Sciatic nerve (tissue), 2 donors: ENCODE measurements at regions not wholly inside any gene's neighbourhood (a gene's known extent, or its start where the extent isn't known, plus 50 kb on each side); places are given as distances from the start of the nearest gene placed in this dataset.

Experiments
- ATAC-seq: fragments of 200-7000 bp; cut with Tn5 transposase; one replicate; pipeline ENCODE4 v1.9.1; 2020; ENCODE audit warnings: mild to moderate bottlenecking, moderate library complexity
- DNase-seq: peaks from one replicate; pipeline ENCODE4 v3.0.0-alpha.2; 2020; ENCODE audit warnings: low spot score
- intact Hi-C: fragments of 100-400 bp; cut with DNase I; formaldehyde crosslinking; loops from one replicate; pipeline ENCODE4 v1.14.2; 2022
- donor health status: DM: no; HTN: no; CAD: no.
- donor health status: DM: no; HTN: no; CAD: no.

- no peak for ATAC-seq
- DNase-seq = no peak
- intact Hi-C loops = no loop called here
Observed at GRCh38 chr3:102063572-102063971, 214.3 kb downstream of the NFKBIZ start.

GRCh38 chr3:102066470-102066869 lies 217.2 kb downstream of the NFKBIZ start:
- DNase-seq (no peak), ATAC-seq (no peak)
- intact Hi-C loops = no loop called here

- no peak for DNase-seq
- intact Hi-C loops = no loop called here
Observed at GRCh38 chr3:102068327-102068726, 219.0 kb downstream of the NFKBIZ start.

GRCh38 chr3:102068736-102069135 lies 219.4 kb downstream of the NFKBIZ start:
- ATAC-seq (no peak), DNase-seq (no peak)
- intact Hi-C loops = no loop called here

More at GRCh38 chr3:102068327-102068726, 219.0 kb downstream of the NFKBIZ start:
- ATAC-seq = no peak

GRCh38 chr3:102069211-102069662 lies 219.9 kb downstream of the NFKBIZ start:
- ATAC-seq = peak; percentile 26
- intact Hi-C loops = no loop called here
- no peak for DNase-seq

- DNase-seq (no peak), ATAC-seq (no peak)
- intact Hi-C loops = no loop called here
Observed at GRCh38 chr3:102074946-102075345, 225.6 kb downstream of the NFKBIZ start.

GRCh38 chr3:102078401-102078800 lies 229.1 kb downstream of the NFKBIZ start:
- ATAC-seq (no peak), DNase-seq (no peak)
- intact Hi-C loops = no loop called here

- intact Hi-C loops = no loop called here
- DNase-seq = no peak
- ATAC-seq = no peak
Observed at GRCh38 chr3:102078854-102079808, 229.8 kb downstream of the NFKBIZ start.

- DNase-seq = no peak
- intact Hi-C loops = no loop called here
- ATAC-seq = no peak
Observed at GRCh38 chr3:102079809-102080197, 230.5 kb downstream of the NFKBIZ start.

- ATAC-seq = no peak
- intact Hi-C loops = no loop called here
- no peak for DNase-seq
Observed at GRCh38 chr3:102081572-102082289, 232.4 kb downstream of the NFKBIZ start.

- intact Hi-C loops = no loop called here
- DNase-seq = no peak
- ATAC-seq = no peak
Observed at GRCh38 chr3:102083473-102083872, 234.2 kb downstream of the NFKBIZ start.

GRCh38 chr3:102084006-102084405 lies 234.7 kb downstream of the NFKBIZ start:
- no peak for DNase-seq
- intact Hi-C loops = no loop called here
- no peak for ATAC-seq

- ATAC-seq (no peak), DNase-seq (no peak)
- intact Hi-C loops = no loop called here
Observed at GRCh38 chr3:102084704-102085103, 235.4 kb downstream of the NFKBIZ start.

GRCh38 chr3:102085431-102086176 lies 236.3 kb downstream of the NFKBIZ start:
- intact Hi-C loops = no loop called here
- ATAC-seq = no peak

GRCh38 chr3:102087236-102087635 lies 237.9 kb downstream of the NFKBIZ start:
- no peak for ATAC-seq
- intact Hi-C loops = no loop called here
- no peak for DNase-seq

More at GRCh38 chr3:102085431-102086176, 236.3 kb downstream of the NFKBIZ start:
- DNase-seq = no peak

- DNase-seq = no peak
- intact Hi-C loops = no loop called here
Observed at GRCh38 chr3:102089239-102089638, 239.9 kb downstream of the NFKBIZ start.

GRCh38 chr3:102089904-102090720 lies 240.8 kb downstream of the NFKBIZ start:
- no peak for ATAC-seq
- intact Hi-C loops = no loop called here
- no peak for DNase-seq

More at GRCh38 chr3:102089239-102089638, 239.9 kb downstream of the NFKBIZ start:
- no peak for ATAC-seq

- intact Hi-C loops = no loop called here
- DNase-seq (no peak), ATAC-seq (no peak)
Observed at GRCh38 chr3:102090721-102091045, 241.4 kb downstream of the NFKBIZ start.

GRCh38 chr3:102091358-102091757 lies 242.0 kb downstream of the NFKBIZ start:
- intact Hi-C loops = no loop called here
- ATAC-seq (no peak), DNase-seq (no peak)
